Limb (tissue), 2 donors: ENCODE measurements at regions not wholly inside any gene's neighbourhood (a gene's known extent, or its start where the extent isn't known, plus 50 kb on each side); places are given as distances from the start of the nearest gene placed in this dataset.

Experiments used
- DNase-seq, 2 donors: peaks; one replicate each; pipeline ENCODE4 v3.0.0-alpha.2; 2016; ENCODE audit errors: extremely low spot score in 2 of 2

GRCh38 chr7:50209461-50210135, 94.9 kb upstream of the IKZF1 start:
- DNase-seq = no peak

- DNase-seq = no peak
These were observed 96.0 kb upstream of the IKZF1 start for GRCh38 chr7:50208378-50208982.

DNA sequence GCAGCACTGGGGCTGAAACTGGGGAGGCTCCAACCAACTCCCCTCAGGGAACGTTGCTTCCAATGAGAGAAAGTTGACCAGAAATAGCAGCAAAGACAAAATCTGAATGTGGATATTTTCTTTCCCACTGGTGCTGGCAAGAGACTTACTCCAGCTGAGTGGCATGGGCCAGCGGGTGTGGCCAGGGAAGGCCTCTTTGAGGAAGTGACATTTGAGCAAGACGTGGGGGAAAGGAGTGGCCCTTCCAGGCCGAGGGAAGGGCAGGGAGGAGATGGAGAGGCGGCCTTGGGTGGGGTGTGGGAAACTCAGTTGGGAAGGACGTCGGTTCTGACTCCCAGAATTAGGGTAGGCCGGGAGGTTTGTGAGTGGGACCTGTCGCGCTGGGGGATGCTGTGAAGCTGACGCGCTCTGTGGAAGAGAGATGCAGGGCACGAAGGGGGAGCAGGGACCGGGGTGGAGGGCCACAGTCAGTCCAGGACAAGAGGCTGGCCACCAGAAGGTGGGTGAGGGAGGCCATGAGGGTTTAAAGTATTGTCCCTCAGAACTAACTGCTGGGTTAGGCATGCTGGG, 96.7 kb upstream of the IKZF1 start:
- DNase-seq = no peak

- DNase-seq = no peak
These were observed 97.3 kb upstream of the IKZF1 start for GRCh38 chr7:50207251-50207564.

DNA sequence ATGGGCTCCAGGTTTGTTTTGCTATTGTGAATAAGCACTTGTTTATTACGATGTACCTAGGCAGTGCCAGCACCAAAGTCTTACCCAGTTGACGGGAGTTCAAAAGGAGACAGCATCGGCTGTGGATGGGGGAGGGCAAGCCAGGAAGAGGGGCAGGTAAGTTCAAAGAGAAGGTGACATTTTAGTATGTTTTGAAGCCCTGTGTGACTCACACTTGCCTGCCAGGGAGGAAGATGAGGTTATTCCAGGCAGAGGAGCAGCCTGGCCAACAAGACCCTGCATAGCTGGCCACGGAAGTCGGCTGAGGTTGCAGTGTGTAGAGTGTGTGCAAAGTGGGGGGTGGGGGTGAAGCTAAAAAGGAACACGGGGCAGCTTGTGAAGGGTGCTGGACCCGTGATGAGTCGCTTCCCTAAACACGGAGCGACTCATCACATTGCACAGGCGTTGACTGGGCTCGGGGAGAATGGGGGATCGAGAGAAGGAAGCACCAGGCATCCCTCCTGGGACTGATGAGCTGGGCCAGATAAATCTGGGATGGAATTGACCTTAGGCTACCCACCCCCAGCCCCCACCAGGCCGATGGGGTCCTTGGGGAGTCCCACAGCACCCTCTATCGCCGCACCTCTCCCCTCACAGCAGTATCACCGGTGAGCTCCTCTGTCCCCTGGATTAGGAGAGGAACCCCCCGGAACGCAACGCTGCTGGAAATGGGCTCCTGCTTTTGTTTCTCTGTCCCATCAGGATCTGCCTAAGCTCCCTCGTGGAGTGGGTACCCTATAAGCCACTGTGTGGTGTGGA, 97.9 kb upstream of the IKZF1 start:
- no peak for DNase-seq

DNA sequence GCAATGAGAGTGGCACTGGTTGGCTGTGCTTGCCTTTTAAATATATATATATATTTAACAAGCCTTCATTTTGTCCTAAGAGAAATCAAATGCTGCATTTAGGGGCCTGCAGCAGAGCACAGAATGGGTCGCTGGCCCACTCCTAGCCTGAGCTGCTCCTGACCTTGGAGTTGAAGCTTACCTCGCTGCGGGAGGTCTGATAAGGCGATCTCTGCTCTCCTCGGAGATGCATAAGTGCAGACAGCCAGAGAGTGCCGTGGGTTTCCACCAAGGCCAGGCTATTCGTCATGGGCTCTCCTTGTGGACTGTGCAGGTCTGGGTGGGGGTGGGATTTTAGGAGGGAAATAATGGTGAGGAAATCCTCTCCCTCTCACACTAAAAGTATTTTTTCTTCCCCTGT, 99.5 kb upstream of the IKZF1 start:
- no peak for DNase-seq

GRCh38 chr7:50204581-50204980, 99.9 kb upstream of the IKZF1 start:
- no peak for DNase-seq

GRCh38 chr7:50203521-50203920, 101.0 kb upstream of the IKZF1 start:
- DNase-seq = no peak

DNA sequence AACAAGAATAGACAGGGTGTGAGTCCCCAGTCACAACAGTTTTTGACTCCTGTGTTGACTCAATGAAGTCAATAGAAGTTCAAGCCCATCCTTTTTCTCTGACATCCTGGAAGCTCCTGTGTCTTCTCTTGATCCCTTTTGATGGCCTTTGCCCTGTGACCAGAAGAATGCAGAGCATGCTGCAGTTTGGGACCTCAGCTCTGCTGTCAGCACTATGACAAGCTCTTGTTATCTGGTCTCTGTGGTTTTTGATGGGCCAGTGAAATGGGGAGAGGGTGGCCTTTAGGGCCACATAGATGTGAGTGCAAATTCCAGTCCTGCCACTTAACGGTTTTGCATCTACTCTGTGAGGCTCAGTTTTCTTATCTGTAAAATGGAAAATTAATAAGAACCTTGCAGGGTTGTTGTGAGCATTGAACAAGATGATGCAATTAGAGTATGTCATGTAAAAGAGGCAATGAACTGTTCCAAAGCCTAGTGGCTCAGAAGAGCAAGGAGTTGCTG, 102.4 kb upstream of the IKZF1 start:
- no peak for DNase-seq

GRCh38 chr7:50199824-50200223, 104.7 kb upstream of the IKZF1 start:
- DNase-seq = no peak

DNA sequence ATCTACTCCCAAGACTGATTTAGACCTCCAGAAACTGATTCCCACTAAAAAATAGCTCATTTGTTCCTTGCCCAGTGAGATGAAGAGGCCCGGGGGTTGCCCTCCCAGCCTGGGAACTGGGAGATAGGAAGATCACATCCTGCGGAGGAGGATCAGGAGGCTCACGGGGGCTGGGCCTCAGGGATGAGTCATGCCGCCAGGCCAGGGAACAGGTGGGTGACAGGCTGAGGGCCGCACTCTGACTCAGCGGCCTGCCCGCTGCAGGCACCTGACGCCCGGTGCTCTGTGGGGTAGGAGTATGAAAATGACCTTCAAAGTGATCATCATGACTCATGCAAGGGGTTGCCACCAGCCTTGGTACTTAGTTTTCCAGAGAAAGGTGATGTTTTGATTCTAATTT, 104.5 kb upstream of the ZPBP start:
- no peak for DNase-seq

GRCh38 chr7:50196719-50197118, 103.7 kb upstream of the ZPBP start:
- no peak for DNase-seq

- DNase-seq = no peak
These were observed 97.7 kb upstream of the ZPBP start for GRCh38 chr7:50190776-50191175.

- no peak for DNase-seq
These were observed 96.3 kb upstream of the ZPBP start for GRCh38 chr7:50189371-50189770.

GRCh38 chr7:50185951-50186682, 93.1 kb upstream of the ZPBP start:
- no peak for DNase-seq

DNA sequence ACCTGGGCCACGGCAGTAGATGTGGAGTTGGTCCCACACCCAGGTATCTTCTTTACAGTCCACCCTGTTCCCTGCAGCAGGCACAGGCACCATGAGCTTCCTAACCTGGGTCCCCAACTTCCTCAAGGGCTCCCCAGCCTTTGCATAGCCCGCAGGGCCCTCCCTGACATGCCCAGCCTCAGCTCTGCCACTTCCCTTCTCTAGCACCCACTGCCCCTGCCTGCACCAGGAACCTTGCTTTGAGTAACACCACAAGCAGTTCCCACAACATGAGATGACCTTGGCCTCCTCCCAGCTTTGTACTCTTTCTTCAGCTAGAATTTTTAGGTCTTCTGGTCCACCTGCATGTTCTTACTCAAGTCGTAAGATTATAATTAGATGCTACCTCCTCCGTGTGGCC, 92.2 kb upstream of the ZPBP start:
- no peak for DNase-seq

- DNase-seq = no peak
These were observed 91.4 kb upstream of the ZPBP start for GRCh38 chr7:50184271-50184990.

GRCh38 chr7:50182759-50183158, 89.7 kb upstream of the ZPBP start:
- DNase-seq = no peak

DNA sequence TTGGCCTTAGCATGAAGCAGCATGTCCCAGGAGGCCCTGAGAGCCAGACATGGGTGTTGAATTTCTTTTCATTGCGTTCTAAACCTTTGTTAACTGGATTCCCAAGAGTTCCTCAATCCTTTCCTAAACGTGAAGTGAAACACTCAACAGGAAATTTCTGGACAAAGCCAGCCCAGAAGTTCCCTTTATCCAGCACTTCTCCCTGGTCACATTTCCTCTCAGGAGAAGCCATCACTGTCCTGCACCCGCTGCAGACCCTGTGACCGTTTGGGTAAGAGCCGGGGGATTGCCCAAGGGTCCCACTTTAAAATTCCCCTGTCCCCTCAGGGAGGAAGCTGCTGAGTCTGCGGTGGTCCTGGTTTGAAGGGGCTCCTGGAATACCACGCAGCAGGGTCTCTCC, 88.0 kb upstream of the ZPBP start:
- DNase-seq = no peak

DNA sequence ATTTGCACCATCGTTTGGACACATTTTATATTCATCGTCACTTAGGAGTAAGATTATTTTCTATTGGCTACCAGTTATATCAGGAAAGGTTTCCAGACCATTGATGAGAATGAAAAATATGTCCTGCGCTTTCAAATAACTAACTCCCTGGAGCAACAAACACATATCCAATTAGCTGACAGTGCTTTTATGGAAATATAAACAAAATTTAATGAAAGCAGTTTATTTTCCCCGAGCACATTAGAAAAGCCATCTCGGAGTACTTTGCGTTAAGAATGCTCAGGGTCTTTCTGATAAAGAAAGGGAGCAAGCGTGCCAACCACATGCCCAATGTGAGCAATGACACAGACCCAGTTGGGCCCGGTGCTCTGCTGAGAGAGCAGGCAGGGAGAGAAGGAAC, 85.1 kb upstream of the ZPBP start:
- no peak for DNase-seq

GRCh38 chr7:50174948-50175347, 81.9 kb upstream of the ZPBP start:
- DNase-seq = no peak
